ENCODE measurements at regions not wholly inside any gene's neighbourhood (a gene's known extent, or its start where the extent isn't known, plus 50 kb on each side); places are given as distances from the start of the nearest gene placed in this dataset.

- TF ChIP-seq CTCF (IDR thresholded peaks at IDR 0.05), result no peak
Measured at GRCh38 chr4:104986306-104986705, 160.4 kb upstream of the TET2 start.

- TF ChIP-seq CTCF (IDR thresholded peaks at IDR 0.05), result no peak
Measured at GRCh38 chr4:104989371-104989770, 157.3 kb upstream of the TET2 start.

GRCh38 chr4:105002278-105002677 lies 144.4 kb upstream of the TET2 start:
- TF ChIP-seq CTCF (IDR thresholded peaks at IDR 0.05), result no peak

- no peak for TF ChIP-seq CTCF (IDR thresholded peaks at IDR 0.05)
Measured at GRCh38 chr4:105014234-105014633, 132.4 kb upstream of the TET2 start.

- TF ChIP-seq CTCF (IDR thresholded peaks at IDR 0.05), result no peak
Measured at GRCh38 chr4:105014635-105015034, 132.0 kb upstream of the TET2 start.

GRCh38 chr4:105015750-105016149 lies 130.9 kb upstream of the TET2 start:
- no peak for TF ChIP-seq CTCF (IDR thresholded peaks at IDR 0.05)

- TF ChIP-seq CTCF (IDR thresholded peaks at IDR 0.05), result no peak
Measured at GRCh38 chr4:105022811-105023667, 123.6 kb upstream of the TET2 start.
